T-helper 9 cell (primary cell): ENCODE measurements at regions not wholly inside any gene's neighbourhood (a gene's known extent, or its start where the extent isn't known, plus 50 kb on each side); places are given as distances from the start of the nearest gene placed in this dataset.
"Not testable (repeated sequence)": the region's sequence is repeated elsewhere in the genome, so short reads cannot be mapped to it uniquely, and the experiment has no call there.

Source experiments
- DNase-seq: peaks from one replicate; pipeline ENCODE4 v3.0.0-alpha.2; 2020

DNA sequence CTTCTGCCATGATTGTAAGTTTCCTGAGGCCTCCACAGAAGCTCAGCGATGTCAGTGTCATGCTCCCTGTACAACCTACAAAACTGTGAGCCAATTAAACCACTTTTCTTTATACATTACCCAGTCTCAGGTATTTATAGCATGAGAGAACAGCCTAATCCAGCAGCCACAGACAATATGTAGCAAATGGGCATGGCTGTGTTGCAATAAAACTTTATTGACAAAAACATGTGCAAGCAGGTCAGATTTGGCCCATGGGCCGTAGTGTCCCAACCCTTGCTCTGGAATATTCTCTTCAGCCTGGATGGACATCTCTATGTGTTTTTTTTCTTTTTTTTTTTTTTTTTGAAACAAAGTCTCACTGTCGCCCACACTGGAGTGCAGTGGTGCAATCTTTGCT lies 60.9 kb upstream of the EEF2KMT start:
- DNase-seq = no peak

- not testable (repeated sequence) for DNase-seq
Measured at GRCh38 chr16:5156486-5156885, 58.9 kb upstream of the EEF2KMT start.

DNA sequence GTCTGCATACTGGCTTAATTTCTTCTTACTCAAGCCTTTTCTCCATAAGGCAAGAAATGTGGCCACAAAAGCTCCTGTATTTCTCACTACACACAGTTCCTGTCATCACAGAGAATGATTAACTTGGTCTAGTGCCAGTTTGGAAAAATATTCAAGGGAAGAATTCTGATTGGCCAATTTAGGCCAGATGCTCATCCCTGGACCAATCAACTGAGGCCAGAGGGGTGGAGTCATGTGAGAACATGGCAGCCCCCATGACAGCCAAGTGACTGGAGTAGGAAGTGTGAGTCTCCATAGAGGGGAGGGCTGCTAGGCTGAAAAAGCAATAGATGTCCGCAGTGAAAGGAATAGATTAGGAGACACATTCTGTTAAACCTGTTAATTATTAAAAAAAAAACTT lies 56.4 kb upstream of the EEF2KMT start:
- not testable (repeated sequence) for DNase-seq

GRCh38 chr16:5151409-5151808 lies 53.8 kb upstream of the EEF2KMT start:
- DNase-seq = not testable (repeated sequence)
